ENCODE measurements at regions not wholly inside any gene's neighbourhood (a gene's known extent, or its start where the extent isn't known, plus 50 kb on each side); places are given as distances from the start of the nearest gene placed in this dataset.

DNA sequence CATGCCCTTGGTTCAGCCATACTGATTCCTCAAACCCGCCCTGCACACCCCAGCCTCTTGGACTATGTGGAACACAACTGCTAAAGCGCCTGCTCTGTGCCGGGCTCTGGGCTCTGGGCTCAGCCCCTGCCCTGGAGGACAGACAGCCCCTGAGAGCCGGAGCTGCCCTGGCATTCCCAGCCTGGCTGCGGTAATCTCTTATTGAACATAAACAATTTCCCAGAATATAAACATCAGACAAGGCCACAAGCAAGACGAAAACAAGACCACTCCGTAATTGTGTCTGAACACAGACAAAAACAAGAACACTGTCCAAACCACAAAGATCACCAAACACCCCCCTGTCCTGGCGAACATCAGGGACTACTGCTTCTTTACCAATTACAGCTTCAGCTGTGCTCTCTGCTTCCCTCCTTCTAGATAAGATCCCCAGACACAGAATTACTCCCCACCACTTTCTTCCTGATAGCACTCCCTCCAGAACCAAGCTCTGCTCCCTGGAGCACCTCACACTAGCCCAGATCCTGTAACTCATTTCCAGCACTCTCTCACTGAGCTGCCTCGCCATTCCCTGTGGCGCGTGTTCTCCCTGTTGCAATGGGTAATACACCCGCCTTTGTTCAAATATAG is 57.1 kb upstream of the TLE3 start:
- ChIA-PET POLR2A (ENCODE audit: low non-redundant PET) (no interaction called here), CTCF (interaction anchor here (1.1 kb wide), 1 partner anchor 14 kb away, joined by 3 read pairs; no protein-coding TSS in a partner anchor)
- DNase-seq (ENCODE audit: low spot score): no peak
- H3K27ac ChIP-seq: no peak overlapping the region
- TF ChIP-seq, protein P1, sequence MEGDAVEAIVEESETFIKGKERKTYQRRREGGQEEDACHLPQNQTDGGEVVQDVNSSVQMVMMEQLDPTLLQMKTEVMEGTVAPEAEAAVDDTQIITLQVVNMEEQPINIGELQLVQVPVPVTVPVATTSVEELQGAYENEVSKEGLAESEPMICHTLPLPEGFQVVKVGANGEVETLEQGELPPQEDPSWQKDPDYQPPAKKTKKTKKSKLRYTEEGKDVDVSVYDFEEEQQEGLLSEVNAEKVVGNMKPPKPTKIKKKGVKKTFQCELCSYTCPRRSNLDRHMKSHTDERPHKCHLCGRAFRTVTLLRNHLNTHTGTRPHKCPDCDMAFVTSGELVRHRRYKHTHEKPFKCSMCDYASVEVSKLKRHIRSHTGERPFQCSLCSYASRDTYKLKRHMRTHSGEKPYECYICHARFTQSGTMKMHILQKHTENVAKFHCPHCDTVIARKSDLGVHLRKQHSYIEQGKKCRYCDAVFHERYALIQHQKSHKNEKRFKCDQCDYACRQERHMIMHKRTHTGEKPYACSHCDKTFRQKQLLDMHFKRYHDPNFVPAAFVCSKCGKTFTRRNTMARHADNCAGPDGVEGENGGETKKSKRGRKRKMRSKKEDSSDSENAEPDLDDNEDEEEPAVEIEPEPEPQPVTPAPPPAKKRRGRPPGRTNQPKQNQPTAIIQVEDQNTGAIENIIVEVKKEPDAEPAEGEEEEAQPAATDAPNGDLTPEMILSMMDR (conservative IDR thresholded peaks at IDR 0.05; ENCODE audit: low read depth): no peak

DNA sequence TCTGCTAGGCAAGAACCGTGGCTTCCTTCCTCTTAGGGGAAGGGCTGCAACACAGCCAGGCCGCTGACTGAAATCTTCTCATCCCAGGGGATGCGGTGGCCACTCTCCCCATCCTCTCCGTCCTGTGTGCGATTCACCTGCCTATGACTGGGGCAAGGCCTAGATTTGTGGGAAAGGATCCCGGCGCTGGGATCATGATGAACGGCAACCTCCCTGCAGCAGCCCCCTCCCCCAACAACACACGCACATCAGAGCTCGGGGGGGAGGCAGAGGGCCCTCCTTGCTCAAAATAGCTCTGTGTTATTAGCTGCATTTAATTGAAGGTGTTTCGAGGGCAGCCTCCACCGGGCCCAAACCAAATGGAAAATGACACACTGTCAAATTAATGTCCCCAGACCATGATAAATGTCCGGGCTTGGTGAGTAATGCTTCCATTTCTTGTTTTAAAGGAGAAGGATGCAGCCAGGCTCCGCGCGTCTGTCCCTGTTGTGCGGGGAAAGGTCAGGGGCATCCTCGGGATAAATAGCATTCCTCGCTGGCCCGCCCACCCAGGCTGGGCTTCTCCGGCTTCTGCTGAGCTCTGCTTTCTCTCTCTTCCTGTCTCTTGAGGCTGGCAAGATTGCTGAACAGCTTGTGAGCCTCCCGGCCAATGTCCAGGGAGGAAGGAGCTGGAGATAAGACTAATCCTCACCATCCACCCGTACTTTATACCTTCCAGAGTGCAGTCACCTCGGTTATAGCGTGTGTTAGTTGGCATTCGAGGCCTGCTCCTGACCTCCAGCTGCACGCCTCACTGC is 56.4 kb upstream of the TLE3 start:
- H3K27ac ChIP-seq: no peak overlapping the region
- no peak for DNase-seq (ENCODE audit: low spot score)
- TF ChIP-seq, protein P1 (conservative IDR thresholded peaks at IDR 0.05; ENCODE audit: low read depth): no peak
- ChIA-PET CTCF (interaction anchor here (1.1 kb wide), 1 partner anchor 13 kb away, joined by 3 read pairs; no protein-coding TSS in a partner anchor), POLR2A (ENCODE audit: low non-redundant PET) (no interaction called here)

DNA sequence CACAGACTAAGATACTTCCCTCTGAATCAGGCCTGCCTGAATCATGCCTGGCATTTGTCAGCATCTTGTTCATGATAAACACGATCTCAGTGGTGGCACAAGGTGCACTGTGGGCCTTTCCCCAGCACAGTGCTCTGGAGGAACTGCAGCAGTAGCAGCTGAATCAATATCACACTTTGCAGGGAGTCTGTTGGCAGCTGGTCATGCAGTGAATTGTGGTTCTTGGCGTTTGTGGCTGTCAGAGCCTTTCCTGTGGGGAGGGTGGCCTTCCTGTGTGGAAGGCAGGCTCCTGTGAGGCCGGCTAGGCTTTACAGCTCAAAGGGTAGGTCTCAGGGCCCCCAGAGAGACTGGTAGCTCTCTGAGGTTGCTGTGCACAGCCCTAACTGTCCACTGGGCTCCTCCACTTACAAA is 54.4 kb upstream of the TLE3 start:
- ChIA-PET CTCF (no interaction called here), POLR2A (ENCODE audit: low non-redundant PET) (no interaction called here)
- TF ChIP-seq, protein P1 (conservative IDR thresholded peaks at IDR 0.05; ENCODE audit: low read depth): no peak
- H3K27ac ChIP-seq: no peak overlapping the region
- no peak for DNase-seq (ENCODE audit: low spot score)

DNA sequence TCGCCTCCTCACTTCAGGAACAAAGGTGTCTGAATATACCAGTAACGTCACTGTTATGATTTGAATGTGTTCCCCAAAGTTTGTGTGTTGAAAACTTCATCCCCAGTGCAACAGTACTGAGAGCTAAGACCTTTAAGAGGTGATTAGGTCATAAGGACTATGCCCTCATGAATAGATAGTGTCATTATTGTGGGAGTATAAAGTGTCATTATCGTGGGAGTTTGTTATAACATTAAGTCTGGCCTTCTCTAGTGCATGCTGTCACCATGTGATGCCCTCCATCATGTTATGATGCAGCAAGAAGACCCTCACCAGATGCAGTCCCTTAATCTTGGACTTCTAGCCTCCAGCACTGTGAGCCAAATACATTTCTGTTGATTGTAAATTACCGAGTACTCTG is 53.7 kb upstream of the TLE3 start:
- DNase-seq (ENCODE audit: low spot score): no peak

DNA sequence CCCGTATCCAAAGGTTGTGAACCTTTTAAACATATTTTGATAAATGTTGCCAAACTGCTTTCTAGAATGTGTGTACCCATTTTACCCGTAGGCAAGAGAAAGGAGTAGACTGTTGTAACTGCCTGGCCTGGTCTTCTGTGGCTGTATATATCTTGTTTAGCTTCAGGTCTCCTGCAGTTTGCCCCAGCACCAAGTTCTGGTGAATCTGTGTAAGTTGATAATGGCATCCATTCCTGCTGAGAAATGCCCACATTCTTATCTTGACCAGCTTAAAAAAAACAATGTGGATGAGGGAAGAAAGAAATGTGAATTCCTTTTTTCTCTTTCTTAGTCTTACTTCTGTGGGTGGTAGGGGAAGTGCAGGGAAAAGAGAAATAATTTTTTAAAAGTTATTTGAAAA is 53.3 kb upstream of the TLE3 start:
- H3K27ac ChIP-seq: no peak overlapping the region
- TF ChIP-seq, protein P1 (conservative IDR thresholded peaks at IDR 0.05; ENCODE audit: low read depth): no peak
- no peak for DNase-seq (ENCODE audit: low spot score)
- CTCF ChIA-PET: no interaction called here
- POLR2A ChIA-PET (ENCODE audit: low non-redundant PET): no interaction called here

More for the DNA sequence above, 53.7 kb upstream of the TLE3 start:
- ChIA-PET CTCF (no interaction called here), POLR2A (ENCODE audit: low non-redundant PET) (no interaction called here)
- TF ChIP-seq, protein P1 (conservative IDR thresholded peaks at IDR 0.05; ENCODE audit: low read depth): no peak
- H3K27ac ChIP-seq: no peak overlapping the region

DNA sequence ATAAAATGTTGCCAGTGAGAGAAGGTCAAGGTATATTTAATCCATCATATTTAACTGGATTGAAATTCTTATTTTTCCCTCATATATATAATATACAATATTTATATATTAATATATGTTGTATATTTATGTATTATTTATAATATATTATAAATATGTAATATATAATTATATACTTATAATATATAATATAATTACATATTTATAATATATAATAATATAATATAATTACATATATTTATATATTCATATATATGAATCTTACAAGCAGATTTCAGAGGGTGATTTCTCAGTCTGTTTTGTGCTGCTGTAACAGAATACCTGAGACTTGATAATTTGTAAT is 52.7 kb upstream of the TLE3 start:
- CTCF ChIA-PET: interaction anchor here (0.7 kb wide), 1 partner anchor 447 kb away, joined by 3 read pairs; no protein-coding TSS in a partner anchor
- TF ChIP-seq, protein P1 (conservative IDR thresholded peaks at IDR 0.05; ENCODE audit: low read depth): no peak
- H3K27ac ChIP-seq: no peak overlapping the region
- POLR2A ChIA-PET (ENCODE audit: low non-redundant PET): no interaction called here
- DNase-seq (ENCODE audit: low spot score): no peak
